UCSD-AML1 (cell line): ENCODE measurements at regions not wholly inside any gene's neighbourhood (a gene's known extent, or its start where the extent isn't known, plus 50 kb on each side); places are given as distances from the start of the nearest gene placed in this dataset.

Experiments
- DNase-seq: peaks from one replicate; lab custom pipeline; 2025; ENCODE audit not compliant: unreplicated experiment; lab: John Stamatoyannopoulos, UW

DNA sequence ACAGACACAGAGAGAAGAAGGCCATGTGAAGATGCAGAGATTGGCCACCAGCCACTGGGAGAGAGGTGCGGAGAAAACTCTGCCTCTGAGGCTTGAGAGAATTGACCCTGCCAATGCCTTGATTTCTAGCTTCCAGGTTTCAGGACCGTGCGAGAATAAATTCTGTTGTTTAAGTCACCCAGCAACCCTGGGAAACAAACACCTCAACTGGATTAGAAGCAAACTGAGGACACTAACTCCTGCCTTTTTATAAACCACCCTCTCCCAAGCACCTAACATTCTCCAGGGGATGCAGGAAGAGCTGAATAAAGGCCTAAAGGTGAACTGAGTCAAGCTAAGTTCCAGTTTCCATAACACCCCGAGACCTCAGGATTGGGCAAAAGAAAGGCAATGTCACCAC is 136.1 kb downstream of the ANKRD60 start:
- DNase-seq: no peak

- DNase-seq: no peak
Measured at GRCh38 chr20:58091810-58092209, 136.6 kb downstream of the ANKRD60 start.

DNA sequence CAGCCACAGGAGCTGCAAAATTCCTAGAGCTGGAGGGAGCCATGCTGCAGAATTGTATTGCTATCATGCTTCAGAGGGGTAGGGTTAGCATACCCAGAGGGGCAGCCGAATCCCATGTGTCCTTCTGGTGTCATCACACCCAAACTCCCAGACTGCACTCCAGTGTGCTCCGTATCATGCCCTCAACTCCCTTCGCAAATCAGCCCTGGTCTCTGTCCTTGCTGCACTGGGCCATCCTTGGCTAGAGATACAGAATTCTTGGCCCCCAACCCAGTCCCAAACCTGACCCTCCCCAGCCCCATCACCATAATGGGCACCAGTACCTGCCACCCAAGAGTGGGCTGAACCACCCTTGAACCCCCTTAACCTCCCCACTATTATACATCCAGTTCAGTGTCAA is 138.3 kb downstream of the ANKRD60 start:
- no peak for DNase-seq

- DNase-seq: no peak
Measured at GRCh38 chr20:58088625-58089024, 139.8 kb downstream of the ANKRD60 start.

GRCh38 chr20:58088105-58088504 is 140.3 kb downstream of the ANKRD60 start:
- no peak for DNase-seq

DNA sequence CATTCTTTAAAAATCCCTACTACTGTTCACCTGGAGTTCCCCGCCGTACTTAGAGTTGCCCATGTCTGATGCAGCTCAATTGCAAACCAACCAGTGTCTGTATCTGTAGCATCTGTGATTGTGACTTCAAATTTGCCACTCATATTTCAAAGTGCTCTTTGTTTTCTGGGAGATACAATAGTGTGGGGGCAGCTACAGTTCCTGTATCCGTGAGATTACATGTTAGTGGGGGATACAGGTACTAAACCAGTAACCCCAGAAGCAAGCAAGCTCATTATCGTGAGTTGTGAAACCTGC is 140.9 kb downstream of the ANKRD60 start:
- no peak for DNase-seq

DNA sequence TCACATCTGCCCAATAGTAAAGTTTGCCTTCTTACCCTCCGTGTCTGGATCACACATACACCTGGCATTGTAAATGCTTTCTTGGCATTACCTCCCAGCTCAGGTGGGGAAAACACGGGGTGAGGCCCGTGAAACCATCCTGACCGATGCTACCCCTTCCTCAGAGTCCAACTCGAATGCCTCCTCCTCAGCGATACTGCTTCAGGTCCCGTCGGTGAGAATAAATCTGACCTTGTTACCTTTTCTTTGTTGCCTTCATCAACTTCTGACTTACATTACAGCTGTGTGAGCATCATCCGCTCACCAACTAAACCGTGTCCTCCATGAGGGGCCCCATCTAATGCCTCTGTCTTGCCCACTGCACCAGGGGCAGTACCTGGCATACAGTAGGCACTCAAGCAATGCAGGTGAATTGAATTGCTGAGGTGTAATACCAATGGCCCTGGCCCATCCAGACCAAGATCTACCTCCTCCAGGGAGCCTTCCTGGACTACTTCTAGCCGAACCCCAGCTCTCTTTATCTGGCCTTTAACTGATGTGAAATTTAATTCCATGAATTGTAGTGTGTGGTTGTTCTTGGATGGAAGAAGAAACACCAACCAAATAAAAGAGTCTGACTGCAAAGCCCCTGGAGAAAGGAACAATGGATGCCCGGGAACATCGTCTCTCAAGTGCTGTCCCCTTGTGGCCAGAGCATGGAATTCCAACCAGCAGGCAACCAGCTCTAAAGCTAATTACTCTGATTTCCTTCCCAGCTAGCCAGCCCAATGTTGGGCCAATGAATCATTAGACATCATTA is 141.5 kb downstream of the ANKRD60 start:
- DNase-seq: peak; percentile 15

DNA sequence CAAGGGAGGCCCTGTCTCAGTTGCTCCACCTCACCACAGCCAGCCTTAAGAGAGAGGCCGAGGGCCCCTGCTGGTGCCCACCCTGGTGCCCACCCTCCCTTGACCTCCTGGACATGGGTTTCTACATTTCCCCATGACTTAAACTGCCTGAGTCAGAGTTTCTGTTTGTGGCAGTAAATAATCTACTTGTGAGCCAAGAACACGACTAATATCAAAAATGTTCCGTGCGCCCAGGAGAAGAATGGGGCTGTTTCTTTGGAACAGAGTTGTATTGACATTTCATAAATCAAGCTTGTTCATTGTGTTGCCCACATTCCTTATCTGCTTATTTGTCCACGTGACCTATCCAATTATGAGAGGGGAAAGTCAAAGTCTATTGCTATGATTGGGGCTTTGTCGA is 143.5 kb downstream of the ANKRD60 start:
- DNase-seq: no peak

- DNase-seq: no peak
Measured at GRCh38 chr20:58084566-58084965, 143.9 kb downstream of the ANKRD60 start.

GRCh38 chr20:58081846-58082245 is 146.6 kb downstream of the ANKRD60 start:
- DNase-seq: no peak

DNA sequence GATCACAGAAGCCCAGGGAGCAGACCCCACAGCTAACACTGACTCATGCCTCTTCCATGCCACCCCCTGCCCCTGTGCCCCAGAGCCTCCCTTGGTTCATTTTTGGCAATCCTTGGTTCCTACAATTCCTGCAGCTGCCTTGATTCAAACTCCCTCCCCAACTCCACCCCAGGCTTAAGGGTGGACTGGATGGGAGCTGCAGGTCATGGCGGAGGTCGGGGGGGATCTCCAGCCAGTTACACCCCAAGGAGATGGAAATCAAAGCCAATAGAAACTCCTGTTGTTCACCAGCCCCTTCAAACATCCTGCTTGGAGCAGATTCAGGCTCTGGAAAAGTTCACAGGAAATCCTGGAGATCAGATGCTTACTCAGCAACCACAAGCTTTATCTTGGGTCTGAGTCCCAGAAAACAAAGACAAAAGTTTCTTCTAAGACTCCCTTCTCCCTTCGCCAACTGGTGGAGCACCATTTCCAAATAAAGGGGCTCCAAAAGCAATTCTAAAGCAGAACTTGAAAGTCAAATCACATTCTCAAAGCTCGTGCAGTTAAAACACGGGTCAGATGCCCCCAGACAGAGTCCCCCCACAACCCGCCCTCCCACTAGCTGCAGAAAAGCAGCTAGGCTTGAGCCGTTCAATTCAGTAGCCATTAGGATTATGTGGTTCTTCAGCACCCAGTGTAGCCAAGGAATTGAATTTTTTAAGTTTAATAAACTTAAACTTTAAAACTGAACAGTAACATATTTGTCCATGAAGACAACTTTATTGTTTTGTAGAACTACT is 149.5 kb downstream of the ANKRD60 start:
- DNase-seq: no peak

DNA sequence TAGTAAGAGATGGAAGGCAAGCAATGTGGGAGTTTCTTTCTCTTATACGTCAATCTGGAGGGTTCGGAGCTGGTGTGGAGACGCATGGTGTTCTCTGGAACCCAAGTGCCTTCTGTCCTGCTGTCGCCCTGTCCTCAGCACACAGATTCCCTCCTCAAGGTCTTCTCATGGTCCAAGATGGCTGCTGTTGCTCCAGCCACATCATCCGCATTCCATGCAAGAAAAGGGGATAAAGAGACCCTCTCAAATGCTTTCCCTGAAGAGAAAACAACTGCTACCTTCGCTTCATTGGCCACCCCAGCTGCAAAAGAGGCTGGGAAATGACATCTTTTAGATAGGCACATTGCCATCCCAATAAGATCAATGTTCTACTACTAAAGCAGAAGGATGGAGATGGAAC is 151.2 kb downstream of the ANKRD60 start:
- DNase-seq: no peak

DNA sequence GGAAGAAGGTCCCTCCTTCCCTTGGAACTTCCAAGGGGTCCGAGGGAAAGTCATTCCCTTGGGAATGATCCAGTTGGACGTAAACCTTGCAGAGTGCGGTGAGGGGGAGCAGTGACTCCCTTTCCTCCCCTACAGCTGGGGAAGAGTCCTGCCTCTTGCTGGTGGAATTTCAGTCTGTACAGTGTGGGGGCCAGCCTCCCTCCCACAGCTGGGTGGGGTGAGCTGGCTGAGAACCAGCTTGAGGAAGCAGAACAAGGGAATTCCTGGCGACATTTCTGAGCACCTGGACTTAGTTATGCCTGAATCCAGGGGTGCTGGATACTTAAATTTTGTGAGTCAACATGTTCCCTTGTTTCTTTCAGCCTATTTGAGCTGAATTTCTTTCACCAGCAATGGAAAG is 152.0 kb downstream of the ANKRD60 start:
- no peak for DNase-seq

GRCh38 chr20:58075586-58076345 is 152.7 kb downstream of the ANKRD60 start:
- DNase-seq: no peak

GRCh38 chr20:58073945-58074856 is 154.3 kb downstream of the ANKRD60 start:
- no peak for DNase-seq

DNA sequence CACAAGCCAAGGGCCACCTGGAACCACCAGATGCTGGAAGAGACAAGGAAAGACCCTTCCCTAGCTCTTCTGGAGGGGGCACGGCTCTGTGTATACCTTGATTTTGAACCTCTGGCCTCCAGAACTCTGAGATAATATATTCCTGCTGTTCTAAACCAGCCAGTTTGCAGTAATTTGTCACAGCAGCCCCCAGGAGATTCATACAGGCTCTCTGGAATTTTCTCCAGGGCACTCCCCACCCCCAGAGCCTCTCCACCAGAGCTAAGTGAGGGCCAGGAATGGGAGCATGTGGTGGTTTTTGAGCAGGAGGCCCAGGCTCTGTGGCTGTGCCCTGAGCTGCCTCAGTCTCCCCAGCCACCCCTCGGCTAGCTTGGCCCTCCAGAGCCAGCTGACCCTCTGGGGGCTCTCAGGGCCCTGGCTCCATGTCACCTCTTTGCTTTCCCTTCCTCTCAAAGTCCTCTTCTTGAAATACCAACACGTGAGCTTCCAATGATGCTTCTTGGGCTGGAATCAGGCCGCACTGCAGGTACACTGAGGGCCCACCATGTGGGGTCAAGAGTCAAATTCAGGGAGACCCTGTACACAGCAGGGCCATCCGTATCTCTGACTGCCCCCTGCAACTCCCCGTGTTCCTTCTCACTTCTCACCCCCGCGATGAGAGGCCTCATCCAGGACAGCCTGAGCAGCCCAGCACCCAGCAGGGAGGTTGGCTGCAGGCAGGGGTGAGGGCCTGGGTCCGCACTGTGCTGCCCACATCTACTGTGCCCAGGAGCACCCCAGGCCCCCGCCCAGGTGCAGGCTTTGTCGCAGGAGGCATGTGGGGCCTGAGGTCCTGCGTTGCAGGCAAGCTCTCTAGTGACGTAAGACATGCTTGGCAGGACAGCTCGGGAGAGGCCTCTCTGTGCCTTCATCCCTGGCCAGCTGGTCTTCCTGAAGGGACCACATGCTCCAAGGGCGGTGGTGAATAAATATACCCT is 155.5 kb downstream of the ANKRD60 start:
- no peak for DNase-seq

- DNase-seq: no peak
Measured at GRCh38 chr20:58071991-58072390, 156.5 kb downstream of the ANKRD60 start.

DNA sequence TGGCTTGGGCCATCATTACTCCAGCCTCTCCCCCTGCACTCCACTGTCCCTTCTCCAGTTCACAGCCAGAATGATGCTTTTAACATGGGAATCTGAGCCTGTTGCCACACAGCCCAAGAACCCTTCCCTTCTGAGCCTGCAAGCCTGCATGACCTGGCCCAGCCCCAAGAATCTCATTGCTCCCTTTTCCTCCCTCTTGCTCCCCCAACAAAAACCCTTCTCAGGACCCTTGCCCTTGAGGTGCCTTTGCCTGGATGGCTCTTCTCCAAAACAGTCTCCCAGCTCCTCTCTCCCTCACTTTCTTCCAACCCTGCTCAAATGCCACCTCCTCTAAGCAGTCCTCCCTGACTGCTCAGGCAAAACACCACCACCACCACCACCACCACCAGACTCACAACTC is 157.2 kb downstream of the ANKRD60 start:
- no peak for DNase-seq

DNA sequence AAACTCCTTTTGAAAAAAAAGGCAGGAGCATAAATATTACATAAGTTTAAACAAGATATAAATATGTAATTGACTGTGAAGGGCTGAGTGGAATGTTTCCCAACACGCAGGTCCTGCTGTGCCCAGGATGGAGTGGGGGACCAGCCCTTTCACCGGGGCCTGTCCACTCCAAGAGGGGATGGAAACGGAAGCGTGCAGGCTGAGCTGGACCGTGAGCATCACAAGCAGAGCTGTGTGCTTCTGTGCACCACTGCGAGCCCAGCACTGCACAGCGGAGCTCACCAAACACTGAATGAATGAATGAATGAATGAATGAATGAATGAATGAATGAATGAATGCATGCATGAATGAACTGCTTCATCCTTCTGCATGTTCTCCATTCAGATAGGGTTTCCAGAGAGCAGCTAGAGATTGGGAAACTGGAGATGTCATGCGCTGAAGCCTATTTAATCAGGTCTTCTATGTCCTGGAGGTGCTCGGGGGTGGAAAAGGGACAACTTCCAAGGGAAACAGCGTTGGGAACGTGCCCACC is 157.7 kb downstream of the ANKRD60 start:
- DNase-seq: no peak
